AG04450 (cell line): ENCODE measurements at regions not wholly inside any gene's neighbourhood (a gene's known extent, or its start where the extent isn't known, plus 50 kb on each side); places are given as distances from the start of the nearest gene placed in this dataset.

ENCODE experiments used
- CTCF ChIA-PET: fragments of 300-600, 350-600 bp; formaldehyde crosslinking; extraction: SDS; loops from one replicate; lab custom pipeline; 2022; ENCODE audit warnings: antibody characterized with exemption, inconsistent platforms; lab: Charles Lee
- POLR2A ChIA-PET: fragments of 350-600 bp; formaldehyde crosslinking; extraction: SDS; loops from one replicate; lab custom pipeline; 2021; ENCODE audit warnings: antibody characterized with exemption, inconsistent platforms; lab: Yijun Ruan, JAX
- DNase-seq: peaks from one replicate; pipeline ENCODE4 v3.0.0-alpha.2; 2011; ENCODE audit warnings: low read depth, low spot score
- H3K27ac ChIP-seq: one replicate; pipeline ENCODE4 v1.5.1; 2012; ENCODE audit warnings: low read depth, low read length, control low read depth
- H3K27me3 ChIP-seq: one replicate; pipeline ENCODE4 v1.6.0; 2012; ENCODE audit warnings: low read length; ENCODE audit not compliant: control insufficient read depth, insufficient read depth
- H3K4me3 ChIP-seq: 2 replicates; pipeline ENCODE4 v1.5.1; 2011; ENCODE audit warnings: mild to moderate bottlenecking, low read depth, low read length, control low read depth
- H3K9me3 ChIP-seq: 2 replicates; pipeline ENCODE4 v1.5.1; 2012; ENCODE audit warnings: low read length; ENCODE audit not compliant: control insufficient read depth, insufficient read depth
- TF ChIP-seq, protein P1 (sequence below): IDR thresholded peaks from 2 replicates; pipeline ENCODE4 v1.5.1; 2011; ENCODE audit warnings: low read depth, low read length, control low read depth, inconsistent platforms

DNA sequence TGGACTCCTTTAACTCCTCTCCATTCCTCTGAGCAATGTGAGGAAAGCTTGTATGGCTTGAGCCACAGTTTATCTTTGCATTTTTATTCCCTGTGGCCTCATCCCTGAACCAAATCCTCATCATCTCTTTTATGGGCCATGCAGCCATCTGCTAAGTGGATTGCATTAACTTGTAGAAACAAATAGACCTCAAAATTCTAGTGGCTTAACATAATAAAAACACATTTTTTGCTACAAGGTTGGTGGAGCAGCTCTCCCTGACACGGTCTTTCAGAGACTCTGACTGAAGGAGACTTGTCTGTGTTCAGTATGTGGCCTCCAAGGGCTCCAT is 135.3 kb downstream of the RPL22L1 start:
- Histone ChIP-seq H3K4me3 (no peak overlapping the region), H3K9me3 (no peaks in the 10 kb centered on the region), H3K27me3 (no peaks in the 10 kb centered on the region), H3K27ac (no peak overlapping the region)
- no peak for DNase-seq
- POLR2A ChIA-PET, result interaction anchor here (1.8 kb wide), 1 partner anchor 68 kb away, joined by 5 read pairs; no protein-coding TSS in a partner anchor
- TF ChIP-seq, protein P1, sequence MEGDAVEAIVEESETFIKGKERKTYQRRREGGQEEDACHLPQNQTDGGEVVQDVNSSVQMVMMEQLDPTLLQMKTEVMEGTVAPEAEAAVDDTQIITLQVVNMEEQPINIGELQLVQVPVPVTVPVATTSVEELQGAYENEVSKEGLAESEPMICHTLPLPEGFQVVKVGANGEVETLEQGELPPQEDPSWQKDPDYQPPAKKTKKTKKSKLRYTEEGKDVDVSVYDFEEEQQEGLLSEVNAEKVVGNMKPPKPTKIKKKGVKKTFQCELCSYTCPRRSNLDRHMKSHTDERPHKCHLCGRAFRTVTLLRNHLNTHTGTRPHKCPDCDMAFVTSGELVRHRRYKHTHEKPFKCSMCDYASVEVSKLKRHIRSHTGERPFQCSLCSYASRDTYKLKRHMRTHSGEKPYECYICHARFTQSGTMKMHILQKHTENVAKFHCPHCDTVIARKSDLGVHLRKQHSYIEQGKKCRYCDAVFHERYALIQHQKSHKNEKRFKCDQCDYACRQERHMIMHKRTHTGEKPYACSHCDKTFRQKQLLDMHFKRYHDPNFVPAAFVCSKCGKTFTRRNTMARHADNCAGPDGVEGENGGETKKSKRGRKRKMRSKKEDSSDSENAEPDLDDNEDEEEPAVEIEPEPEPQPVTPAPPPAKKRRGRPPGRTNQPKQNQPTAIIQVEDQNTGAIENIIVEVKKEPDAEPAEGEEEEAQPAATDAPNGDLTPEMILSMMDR, result no peak
- CTCF ChIA-PET, result interaction anchor here (1.3 to 1.6 kb wide), 3 partner anchors 21 to 321 kb away, joined by 3 read pairs; no protein-coding TSS in a partner anchor

GRCh38 chr3:170734043-170734734 is 135.8 kb downstream of the RPL22L1 start:
- H3K27ac ChIP-seq, result no peak overlapping the region
- ChIA-PET POLR2A (interaction anchor here (1.8 kb wide), 1 partner anchor 68 kb away, joined by 5 read pairs; no protein-coding TSS in a partner anchor), CTCF (interaction anchor here (1.1 to 1.6 kb wide), 4 partner anchors 21 to 320 kb away, joined by 3 to 7 read pairs (median 3); no protein-coding TSS in a partner anchor)
- H3K27me3 ChIP-seq, result no peaks in the 10 kb centered on the region
- TF ChIP-seq, protein P1, result no peak
- DNase-seq, result no peak
- H3K9me3 ChIP-seq, result no peaks in the 10 kb centered on the region
- H3K4me3 ChIP-seq, result no peak overlapping the region

GRCh38 chr3:170732660-170733245 is 137.2 kb downstream of the RPL22L1 start:
- DNase-seq, result no peak
- ChIA-PET CTCF (interaction anchor here (0.7 to 1.1 kb wide), 2 partner anchors 79 to 147 kb away, joined by 3 to 7 read pairs; partner anchors contain the start of gene SLC7A14), POLR2A (no interaction called here)

GRCh38 chr3:170731281-170731680 is 138.7 kb downstream of the RPL22L1 start:
- TF ChIP-seq, protein P1, result no peak
- Histone ChIP-seq H3K27ac (no peak overlapping the region), H3K4me3 (no peak overlapping the region), H3K9me3 (no peaks in the 10 kb centered on the region), H3K27me3 (no peaks in the 10 kb centered on the region)
- CTCF ChIA-PET, result interaction anchor here (0.6 to 1.8 kb wide), 3 partner anchors 79 to 92 kb away, joined by 3 to 5 read pairs (median 4); no protein-coding TSS in a partner anchor
- POLR2A ChIA-PET, result interaction anchor here (0.6 kb wide), 1 partner anchor 10 kb away, joined by 3 read pairs; no protein-coding TSS in a partner anchor
- no peak for DNase-seq

More at GRCh38 chr3:170732660-170733245, 137.2 kb downstream of the RPL22L1 start:
- H3K27ac ChIP-seq, result no peak overlapping the region
- H3K4me3 ChIP-seq, result no peak overlapping the region
- no peaks in the 10 kb centered on the region for H3K27me3 ChIP-seq
- TF ChIP-seq, protein P1, result no peak
- H3K9me3 ChIP-seq, result no peaks in the 10 kb centered on the region
